ENCODE measurements at regions not wholly inside any gene's neighbourhood (a gene's known extent, or its start where the extent isn't known, plus 50 kb on each side); places are given as distances from the start of the nearest gene placed in this dataset.
A peak's percentile ranks its signal among the peaks of the same experiment; 100 is the strongest.
"Not testable (repeated sequence)": the region's sequence is repeated elsewhere in the genome, so short reads cannot be mapped to it uniquely, and the experiment has no call there.

DNA sequence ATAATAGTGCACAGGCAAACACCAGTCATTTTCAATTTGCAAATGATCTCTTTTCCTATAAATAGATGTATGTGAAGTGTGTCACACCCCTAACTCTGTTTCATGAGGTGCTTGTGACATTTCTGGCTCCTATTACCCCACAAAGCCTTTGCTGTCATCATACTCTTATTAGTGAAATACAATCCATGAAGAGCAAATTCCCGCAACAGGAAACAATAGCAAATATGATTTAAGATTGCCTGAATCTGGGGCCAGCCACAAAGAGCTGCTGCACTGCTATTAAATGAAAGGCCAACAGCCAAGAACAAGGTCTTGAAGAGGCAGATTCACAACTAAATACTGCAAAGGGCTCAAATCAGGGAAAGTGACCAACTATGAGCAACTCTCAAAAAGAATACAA is 96.3 kb upstream of the CAV2 start:
- H3K4me1 ChIP-seq: peaks cover 9% of the 10 kb centered on the region
- H3K27ac ChIP-seq: no peak overlapping the region
- intact Hi-C loops (cut with DNase I): no loop called here
- no peaks in the 10 kb centered on the region for H3K36me3 ChIP-seq (ENCODE audit: insufficient read depth in 1 of 2, low read depth in 1 of 2)
- no peaks in the 10 kb centered on the region for H3K9me3 ChIP-seq
- 8 to 31% (median 11%) methylated on average over 1 of the region's 1 CpG for WGBS, 3 donors
- H3K27me3 ChIP-seq (ENCODE audit: insufficient read depth in 3 of 3, low read length in 2 of 3): no peaks in the 10 kb centered on the region
- TF ChIP-seq, protein P1, sequence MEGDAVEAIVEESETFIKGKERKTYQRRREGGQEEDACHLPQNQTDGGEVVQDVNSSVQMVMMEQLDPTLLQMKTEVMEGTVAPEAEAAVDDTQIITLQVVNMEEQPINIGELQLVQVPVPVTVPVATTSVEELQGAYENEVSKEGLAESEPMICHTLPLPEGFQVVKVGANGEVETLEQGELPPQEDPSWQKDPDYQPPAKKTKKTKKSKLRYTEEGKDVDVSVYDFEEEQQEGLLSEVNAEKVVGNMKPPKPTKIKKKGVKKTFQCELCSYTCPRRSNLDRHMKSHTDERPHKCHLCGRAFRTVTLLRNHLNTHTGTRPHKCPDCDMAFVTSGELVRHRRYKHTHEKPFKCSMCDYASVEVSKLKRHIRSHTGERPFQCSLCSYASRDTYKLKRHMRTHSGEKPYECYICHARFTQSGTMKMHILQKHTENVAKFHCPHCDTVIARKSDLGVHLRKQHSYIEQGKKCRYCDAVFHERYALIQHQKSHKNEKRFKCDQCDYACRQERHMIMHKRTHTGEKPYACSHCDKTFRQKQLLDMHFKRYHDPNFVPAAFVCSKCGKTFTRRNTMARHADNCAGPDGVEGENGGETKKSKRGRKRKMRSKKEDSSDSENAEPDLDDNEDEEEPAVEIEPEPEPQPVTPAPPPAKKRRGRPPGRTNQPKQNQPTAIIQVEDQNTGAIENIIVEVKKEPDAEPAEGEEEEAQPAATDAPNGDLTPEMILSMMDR (IDR thresholded peaks at IDR 0.05): no peak
- peak; percentile 62 to 83 (median 74) for ATAC-seq
- DNase-seq: no peak
- no peak overlapping the region for H3K4me3 ChIP-seq

DNA sequence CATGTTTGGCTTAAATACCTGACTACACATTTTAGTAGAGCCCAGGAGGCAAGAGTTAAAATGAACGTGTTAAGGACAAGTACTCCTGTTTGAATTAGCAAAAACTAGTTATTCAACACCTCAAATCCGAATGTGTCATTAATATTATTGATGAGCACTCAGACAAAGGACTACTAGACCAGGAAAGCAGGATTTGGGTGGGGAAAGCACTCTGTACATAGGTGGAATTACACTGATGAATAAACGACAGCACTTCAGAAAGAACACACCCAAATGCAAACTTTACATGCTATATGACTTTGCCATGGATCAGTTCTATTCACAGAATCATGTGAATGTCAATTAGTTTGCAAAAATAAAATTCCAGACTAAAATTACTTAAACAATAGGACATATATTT is 95.1 kb upstream of the CAV2 start:
- Histone ChIP-seq H3K36me3 (ENCODE audit: insufficient read depth in 1 of 2, low read depth in 1 of 2) (no peaks in the 10 kb centered on the region), H3K27me3 (ENCODE audit: insufficient read depth in 3 of 3, low read length in 2 of 3) (no peaks in the 10 kb centered on the region), H3K27ac (no peak overlapping the region), H3K9me3 (no peaks in the 10 kb centered on the region), H3K4me1 (peaks cover 9% of the 10 kb centered on the region), H3K4me3 (no peak overlapping the region)
- TF ChIP-seq, protein P1 (IDR thresholded peaks at IDR 0.05): no peak
- ATAC-seq: no peak
- no peak for DNase-seq
- 86 to 88% (median 88%) methylated on average over 3 of the region's 3 CpGs for WGBS, 3 donors
- intact Hi-C loops (cut with DNase I): no loop called here

DNA sequence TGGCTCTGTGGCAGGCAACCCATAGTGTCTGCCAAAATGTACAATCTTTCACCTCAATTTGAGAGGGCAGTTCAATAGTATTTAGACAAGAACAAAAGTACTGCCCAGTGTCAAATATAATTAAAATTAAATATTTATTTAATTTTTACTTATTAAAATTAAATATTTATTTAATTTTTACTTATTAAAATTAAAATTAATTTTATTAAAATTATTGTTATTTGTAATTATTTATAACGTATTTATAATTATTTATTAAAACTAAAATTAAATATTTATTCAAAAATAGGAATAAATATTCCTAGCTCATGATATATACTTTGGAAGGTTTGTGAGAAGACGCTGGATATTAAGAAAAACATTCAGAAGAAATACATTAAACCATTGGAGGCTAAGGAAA is 93.7 kb upstream of the CAV2 start:
- Histone ChIP-seq H3K27me3 (ENCODE audit: insufficient read depth in 3 of 3, low read length in 2 of 3) (no peaks in the 10 kb centered on the region), H3K27ac (no peak overlapping the region), H3K4me3 (no peak overlapping the region), H3K4me1 (peaks cover 9% of the 10 kb centered on the region), H3K36me3 (ENCODE audit: insufficient read depth in 1 of 2, low read depth in 1 of 2) (no peaks in the 10 kb centered on the region), H3K9me3 (no peaks in the 10 kb centered on the region)
- TF ChIP-seq, protein P1 (IDR thresholded peaks at IDR 0.05): no peak
- intact Hi-C loops (cut with DNase I): no loop called here
- WGBS, 3 donors: 96 to 100% (median 99%) methylated on average over 2 of the region's 2 CpGs
- ATAC-seq: no peak
- no peak for DNase-seq

DNA sequence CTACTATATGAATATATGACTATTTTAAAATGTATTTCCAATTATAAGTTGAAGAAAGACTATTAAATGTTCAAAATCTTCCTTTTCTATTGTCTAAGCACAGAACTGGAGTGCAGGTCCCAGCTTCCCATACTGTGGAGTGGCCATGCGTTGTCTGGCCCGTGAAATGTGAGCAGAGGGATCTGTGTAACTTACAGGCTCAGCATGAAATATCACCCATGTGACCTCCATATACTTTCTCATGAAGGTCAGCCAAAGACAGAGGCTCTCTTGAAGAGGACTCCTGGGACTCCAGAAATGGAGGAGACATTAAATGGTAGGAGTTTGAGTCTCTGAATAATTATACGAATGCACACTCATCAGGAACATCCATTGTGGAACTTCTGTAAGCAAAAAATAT is 92.4 kb upstream of the CAV2 start:
- intact Hi-C loops (cut with DNase I): no loop called here
- DNase-seq: no peak
- no peak overlapping the region for H3K4me3 ChIP-seq
- 58 to 78% (median 61%) methylated on average over 3 of the region's 3 CpGs for WGBS, 3 donors
- H3K4me1 ChIP-seq: peaks cover 9% of the 10 kb centered on the region
- no peaks in the 10 kb centered on the region for H3K9me3 ChIP-seq
- ATAC-seq: no peak
- H3K27me3 ChIP-seq (ENCODE audit: insufficient read depth in 3 of 3, low read length in 2 of 3): no peaks in the 10 kb centered on the region
- no peak overlapping the region for H3K27ac ChIP-seq
- no peaks in the 10 kb centered on the region for H3K36me3 ChIP-seq (ENCODE audit: insufficient read depth in 1 of 2, low read depth in 1 of 2)
- TF ChIP-seq, protein P1 (IDR thresholded peaks at IDR 0.05): no peak

DNA sequence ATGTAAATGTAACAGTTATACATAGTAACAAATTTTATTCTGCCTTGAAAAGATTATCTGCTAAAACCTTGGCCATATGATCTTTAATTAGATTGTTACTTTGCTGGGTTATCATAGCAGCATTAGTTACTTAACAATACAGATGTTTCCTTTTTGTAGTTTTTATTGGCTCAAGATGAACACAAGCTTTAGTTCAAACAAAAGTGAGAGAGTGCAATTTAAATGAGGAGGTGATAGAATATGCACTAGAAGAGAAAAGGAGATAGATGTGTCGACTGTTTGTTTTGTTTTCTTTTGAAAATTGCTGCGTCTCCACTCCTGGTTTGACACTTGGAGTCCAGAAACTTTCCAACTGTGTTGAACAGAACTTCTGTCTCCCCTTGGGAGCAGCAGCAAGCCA is 91.4 kb upstream of the CAV2 start:
- no peaks in the 10 kb centered on the region for H3K36me3 ChIP-seq (ENCODE audit: insufficient read depth in 1 of 2, low read depth in 1 of 2)
- DNase-seq: no peak
- intact Hi-C loops (cut with DNase I): no loop called here
- peaks cover 4% of the 10 kb centered on the region for H3K4me1 ChIP-seq
- TF ChIP-seq, protein P1 (IDR thresholded peaks at IDR 0.05): no peak
- H3K9me3 ChIP-seq: no peaks in the 10 kb centered on the region
- 64 to 69% (median 64%) methylated on average over 2 of the region's 2 CpGs for WGBS, 3 donors
- H3K27ac ChIP-seq: no peak overlapping the region
- no peak overlapping the region for H3K4me3 ChIP-seq
- H3K27me3 ChIP-seq (ENCODE audit: insufficient read depth in 3 of 3, low read length in 2 of 3): no peaks in the 10 kb centered on the region
- ATAC-seq: no peak

DNA sequence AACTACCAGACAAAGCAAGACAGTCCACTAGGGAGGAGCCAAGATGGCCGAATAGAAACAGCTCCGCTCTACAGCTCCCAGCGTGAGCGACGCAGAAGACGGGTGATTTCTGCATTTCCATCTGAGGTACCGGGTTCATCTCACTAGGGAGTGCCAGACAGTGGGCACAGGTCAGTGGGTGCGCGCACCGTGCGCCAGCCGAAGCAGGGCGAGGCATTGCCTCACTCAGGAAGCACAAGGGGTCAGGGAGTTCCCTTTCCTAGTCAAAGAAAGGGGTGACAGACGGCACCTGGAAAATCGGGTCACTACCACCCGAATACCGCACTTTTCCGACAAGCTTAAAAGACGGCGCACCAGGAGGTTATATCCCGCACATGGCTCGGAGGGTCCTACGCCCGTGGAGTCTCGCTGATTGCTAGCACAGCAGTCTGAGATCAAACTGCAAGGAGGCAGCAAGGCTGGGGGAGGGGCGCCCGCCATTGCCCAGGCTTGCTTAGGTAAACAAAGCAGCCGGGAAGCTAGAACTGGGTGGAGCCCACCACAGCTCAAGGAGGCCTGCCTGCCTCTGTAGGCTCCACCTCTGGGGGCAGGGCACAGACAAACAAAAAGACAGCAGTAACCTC is 90.6 kb upstream of the CAV2 start:
- H3K9me3 ChIP-seq; H3K27ac ChIP-seq; ATAC-seq; H3K4me3 ChIP-seq; H3K36me3 ChIP-seq (ENCODE audit: insufficient read depth in 1 of 2, low read depth in 1 of 2); intact Hi-C loops (cut with DNase I); H3K4me1 ChIP-seq; DNase-seq; H3K27me3 ChIP-seq (ENCODE audit: insufficient read depth in 3 of 3, low read length in 2 of 3): not testable (repeated sequence)
- 89 to 96% (median 92%) methylated on average over 19 to 26 of the region's 28 CpGs for WGBS, 3 donors

DNA sequence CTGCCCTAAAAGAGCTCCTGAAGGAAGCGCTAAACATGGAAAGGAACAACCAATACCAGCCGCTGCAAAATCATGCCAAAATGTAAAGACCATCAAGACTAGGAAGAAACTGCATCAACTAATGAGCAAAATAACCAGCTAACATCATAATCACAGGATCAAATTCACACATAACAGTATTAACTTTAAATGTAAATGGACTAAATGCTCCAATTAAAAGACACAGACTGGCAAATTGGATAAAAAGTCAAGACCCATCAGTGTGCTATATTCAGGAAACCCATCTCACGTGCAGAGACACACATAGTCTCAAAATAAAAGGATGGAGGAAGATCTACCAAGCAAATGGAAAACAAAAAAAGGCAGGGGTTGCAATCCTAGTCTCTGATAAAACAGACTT is 88.8 kb upstream of the CAV2 start:
- intact Hi-C loops (cut with DNase I); H3K36me3 ChIP-seq (ENCODE audit: insufficient read depth in 1 of 2, low read depth in 1 of 2); H3K27me3 ChIP-seq (ENCODE audit: insufficient read depth in 3 of 3, low read length in 2 of 3); H3K9me3 ChIP-seq; H3K27ac ChIP-seq; DNase-seq; H3K4me1 ChIP-seq; ATAC-seq; H3K4me3 ChIP-seq: not testable (repeated sequence)
- 80 to 100% (median 100%) methylated on average over 1 of the region's 3 CpGs for WGBS, 3 donors
